SHP77 (cell line): ENCODE measurements at regions not wholly inside any gene's neighbourhood (a gene's known extent, or its start where the extent isn't known, plus 50 kb on each side); places are given as distances from the start of the nearest gene placed in this dataset.
A peak's percentile ranks its signal among the peaks of the same experiment; 100 is the strongest.
"Not testable (repeated sequence)": the region's sequence is repeated elsewhere in the genome, so short reads cannot be mapped to it uniquely, and the experiment has no call there.

Experiments
- DNase-seq, 2 experiments: peaks; one replicate each; lab custom pipeline; 2025; lab: John Stamatoyannopoulos, UW

GRCh38 chr12:59346248-59346647 is 249.6 kb upstream of the SLC16A7 start:
- DNase-seq: not testable (repeated sequence)

- DNase-seq: no peak
Observed at GRCh38 chr12:59345406-59345805, 250.4 kb upstream of the SLC16A7 start.

GRCh38 chr12:59344224-59344623 is 251.6 kb upstream of the SLC16A7 start:
- DNase-seq: no peak

GRCh38 chr12:59329462-59329861 is 266.4 kb upstream of the SLC16A7 start:
- DNase-seq: no peak

- DNase-seq: not testable (repeated sequence)
Observed at GRCh38 chr12:59328395-59329075, 267.3 kb upstream of the SLC16A7 start.

- not testable (repeated sequence) for DNase-seq
Observed at GRCh38 chr12:59326457-59326856, 269.4 kb upstream of the SLC16A7 start.

GRCh38 chr12:59322473-59322872 is 273.4 kb upstream of the SLC16A7 start:
- peak; percentile 40 to 73 for DNase-seq

GRCh38 chr12:59321278-59321677 is 274.6 kb upstream of the SLC16A7 start:
- no peak for DNase-seq

- DNase-seq: no peak
Observed at GRCh38 chr12:59320112-59320511, 275.7 kb upstream of the SLC16A7 start.

- no peak for DNase-seq
Observed at GRCh38 chr12:59318940-59319339, 276.9 kb upstream of the SLC16A7 start.

GRCh38 chr12:59317598-59317997 is 278.2 kb upstream of the SLC16A7 start:
- DNase-seq: no peak

- no peak for DNase-seq
Observed at GRCh38 chr12:59316938-59317337, 278.9 kb upstream of the SLC16A7 start.

GRCh38 chr12:59316354-59316753 is 279.5 kb upstream of the SLC16A7 start:
- DNase-seq: not testable (repeated sequence)

- DNase-seq: no peak
Observed at GRCh38 chr12:59314209-59314608, 281.6 kb upstream of the SLC16A7 start.

GRCh38 chr12:59304077-59304721 is 291.6 kb upstream of the SLC16A7 start:
- DNase-seq: no peak

- DNase-seq: peak; percentile 65 to 68
Observed at GRCh38 chr12:59298296-59298695, 297.5 kb upstream of the SLC16A7 start.

- DNase-seq: no peak
Observed at GRCh38 chr12:59294221-59294620, 301.6 kb upstream of the SLC16A7 start.

- no peak for DNase-seq
Observed at GRCh38 chr12:59282999-59283398, 312.8 kb upstream of the SLC16A7 start.

- not testable (repeated sequence) for DNase-seq
Observed at GRCh38 chr12:59273561-59273960, 322.3 kb upstream of the SLC16A7 start.

- no peak for DNase-seq
Observed at GRCh38 chr12:59268295-59268809, 327.5 kb upstream of the SLC16A7 start.

- DNase-seq: no peak
Observed at GRCh38 chr12:59260202-59260601, 335.6 kb upstream of the SLC16A7 start.

- DNase-seq: no peak
Observed at GRCh38 chr12:59252731-59253130, 332.4 kb upstream of the LRIG3 start.

- DNase-seq: no peak
Observed at GRCh38 chr12:59250766-59251165, 330.5 kb upstream of the LRIG3 start.
